ENCODE measurements at regions not wholly inside any gene's neighbourhood (a gene's known extent, or its start where the extent isn't known, plus 50 kb on each side); places are given as distances from the start of the nearest gene placed in this dataset.

DNA sequence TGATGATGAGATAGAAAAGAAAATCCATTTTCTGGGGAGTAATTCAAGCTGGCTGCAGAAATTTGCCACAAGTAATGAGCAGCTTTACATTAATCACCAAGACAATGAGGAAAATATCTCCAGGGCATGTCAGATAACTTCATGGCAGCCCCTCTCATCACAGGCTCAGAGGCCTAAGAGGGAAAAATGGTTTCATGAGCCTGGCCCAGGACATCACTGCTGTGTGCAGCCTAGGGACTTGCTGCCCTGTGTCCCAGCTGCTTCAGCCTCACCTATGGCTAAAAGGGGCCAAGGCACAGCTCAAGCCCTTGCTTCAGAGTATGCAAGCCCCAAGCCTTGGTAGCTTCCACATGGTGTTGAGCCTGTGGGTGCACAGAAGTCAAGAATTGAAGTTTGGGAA, 161.7 kb downstream of the OPA1 start:
- ATAC-seq = no peak
- DNase-seq = no peak

GRCh38 chr3:193756536-193756935, 163.5 kb downstream of the OPA1 start:
- ATAC-seq (no peak), DNase-seq (no peak)

- DNase-seq (no peak), ATAC-seq (no peak)
These were observed 164.4 kb downstream of the OPA1 start for GRCh38 chr3:193757457-193757856.

- DNase-seq = no peak
- no peak for ATAC-seq
These were observed 169.0 kb downstream of the OPA1 start for GRCh38 chr3:193761969-193762368.

- DNase-seq = no peak
- ATAC-seq = no peak
These were observed 169.6 kb downstream of the OPA1 start for GRCh38 chr3:193762657-193763056.

DNA sequence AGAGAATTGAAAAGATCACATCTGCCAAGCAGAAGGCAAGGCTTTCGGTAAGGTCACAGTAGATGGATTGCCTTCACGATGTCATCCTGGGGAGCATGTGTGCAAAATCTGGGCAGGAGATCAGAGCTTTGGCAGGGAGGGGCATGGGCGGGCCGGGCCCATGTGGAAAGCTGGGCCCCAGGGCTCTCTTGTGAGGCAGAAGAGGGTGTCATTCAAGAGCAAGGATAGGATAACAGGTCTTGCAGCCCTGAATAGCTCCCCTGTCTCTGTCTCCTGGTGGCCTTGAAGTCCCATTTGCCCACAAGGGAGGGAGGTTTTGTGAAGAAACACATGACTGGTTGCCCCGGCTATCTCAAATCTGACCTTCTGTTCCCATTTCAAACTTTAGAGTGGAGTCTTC, 172.0 kb downstream of the OPA1 start:
- no peak for ATAC-seq

DNA sequence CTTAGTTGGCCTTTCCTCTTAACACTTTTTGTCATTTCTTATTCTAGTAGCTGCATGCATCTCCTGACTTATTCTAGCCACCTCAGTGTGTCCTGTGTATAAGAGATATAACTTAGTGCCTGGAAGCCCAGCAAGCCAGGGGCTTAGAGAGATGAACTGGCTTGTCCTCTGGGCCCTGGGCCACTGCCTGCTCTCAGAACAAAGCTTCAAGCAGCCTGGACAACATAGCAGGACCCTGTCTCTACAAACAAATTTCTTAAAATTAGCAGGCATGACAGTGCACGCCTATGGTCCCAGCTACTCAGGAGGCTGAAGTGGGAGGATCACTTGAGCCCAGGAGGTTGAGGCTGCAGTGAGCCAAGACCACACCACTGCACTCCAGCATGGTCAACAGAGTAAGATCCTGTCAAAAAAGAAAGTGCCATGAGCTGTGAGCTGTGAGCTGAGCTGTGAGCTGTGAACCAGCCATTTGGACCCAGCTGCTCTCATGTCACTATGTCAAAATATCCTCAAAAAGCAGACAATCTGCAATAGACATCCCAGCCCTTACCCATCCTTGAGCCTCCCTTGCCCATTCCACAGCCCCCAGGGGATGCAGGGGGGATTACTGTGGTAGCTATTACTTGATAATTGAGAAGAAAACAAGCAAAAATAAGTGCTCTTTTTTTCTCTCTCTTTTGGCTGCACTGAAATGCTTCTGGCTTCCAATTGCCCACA, 174.5 kb downstream of the OPA1 start:
- ATAC-seq (no peak), DNase-seq (no peak)

More for the DNA sequence above, 172.0 kb downstream of the OPA1 start:
- DNase-seq = no peak

GRCh38 chr3:193768070-193768394, 175.0 kb downstream of the OPA1 start:
- ATAC-seq = no peak
- no peak for DNase-seq

- ATAC-seq (no peak), DNase-seq (no peak)
These were observed 176.4 kb downstream of the OPA1 start for GRCh38 chr3:193769437-193769836.

DNA sequence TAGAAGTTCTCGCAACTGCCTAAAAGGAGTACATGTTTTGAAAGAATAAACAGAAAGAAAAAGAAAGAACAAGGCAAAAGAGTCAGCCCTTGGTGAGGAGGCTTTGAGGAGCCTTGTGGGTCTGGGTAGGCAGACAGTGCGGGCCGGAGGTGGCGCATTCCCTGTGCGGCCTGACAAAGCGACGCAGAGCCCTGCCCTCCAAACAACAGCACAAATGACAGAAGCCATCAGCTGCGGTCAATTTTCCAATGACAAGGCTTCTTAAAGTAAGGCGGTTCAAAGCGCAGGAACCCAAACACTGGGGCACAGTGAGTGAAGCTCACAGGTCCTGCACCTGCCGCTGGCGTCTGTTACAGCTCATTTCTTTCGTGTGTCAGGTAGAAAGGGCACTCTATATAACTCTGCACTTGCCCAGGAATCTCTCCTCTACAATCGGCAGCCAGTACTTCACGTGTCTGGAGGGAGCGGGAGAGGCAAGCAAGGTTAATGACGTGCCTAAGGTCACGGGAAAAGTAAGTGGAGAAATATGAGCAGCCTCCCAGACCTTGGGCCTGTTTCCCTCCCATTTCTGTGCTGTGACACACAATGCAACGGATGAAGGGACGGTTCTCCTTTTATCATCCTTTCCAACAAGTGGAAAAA, 178.1 kb downstream of the OPA1 start:
- ATAC-seq (no peak), DNase-seq (no peak)

GRCh38 chr3:193771653-193772421, 178.8 kb downstream of the OPA1 start:
- ATAC-seq = no peak
- DNase-seq = no peak

DNA sequence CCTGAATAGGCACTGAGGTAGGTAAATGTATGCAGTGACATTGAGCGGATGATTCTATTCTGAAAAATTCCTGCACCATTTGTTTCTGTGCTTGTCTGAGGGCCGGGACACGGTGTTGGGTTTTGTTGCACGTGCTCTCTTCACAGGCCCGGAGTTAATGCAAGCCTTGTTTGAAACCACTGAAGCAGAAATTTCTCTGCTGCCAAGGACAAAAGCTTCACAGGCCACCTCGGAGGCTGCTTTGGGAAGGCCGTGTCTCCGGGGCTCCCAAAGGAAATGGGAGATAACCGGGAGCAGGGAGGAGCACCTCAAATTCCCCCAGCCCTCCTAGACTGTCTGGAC, 179.4 kb downstream of the OPA1 start:
- ATAC-seq (no peak), DNase-seq (no peak)

GRCh38 chr3:193773266-193774220, 180.5 kb downstream of the OPA1 start:
- ATAC-seq (no peak), DNase-seq (no peak)

DNA sequence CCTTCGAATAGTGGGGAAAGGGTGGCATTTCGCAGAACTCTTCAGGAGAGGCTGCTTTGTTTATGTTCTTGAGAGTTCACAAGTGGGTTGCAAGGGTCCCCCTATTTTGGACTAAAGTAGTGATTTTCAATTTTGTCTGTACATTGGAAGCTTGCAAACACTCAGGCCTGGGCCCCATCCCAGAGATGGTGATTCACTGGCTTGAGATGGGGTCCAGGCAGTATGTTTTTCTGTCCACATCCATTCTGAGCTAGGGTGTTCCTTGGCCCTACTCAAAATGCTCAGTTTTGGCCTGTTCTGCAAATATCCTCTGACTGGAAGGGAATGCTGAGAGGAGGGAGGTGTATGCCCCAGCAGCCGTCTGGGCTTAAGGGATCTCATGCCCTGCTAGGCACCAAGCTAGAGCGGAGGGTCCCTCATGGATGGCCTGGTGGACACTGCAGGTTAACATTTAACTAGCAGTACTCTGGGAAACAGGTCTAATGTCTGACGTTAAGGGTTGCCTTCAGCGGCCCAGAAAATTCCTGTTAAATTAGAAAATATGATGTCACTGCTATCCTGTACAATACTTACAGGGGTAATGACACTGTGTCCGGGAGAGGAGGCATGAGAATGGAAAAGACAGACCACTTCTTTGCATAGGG, 181.4 kb downstream of the OPA1 start:
- ATAC-seq (no peak), DNase-seq (no peak)

DNA sequence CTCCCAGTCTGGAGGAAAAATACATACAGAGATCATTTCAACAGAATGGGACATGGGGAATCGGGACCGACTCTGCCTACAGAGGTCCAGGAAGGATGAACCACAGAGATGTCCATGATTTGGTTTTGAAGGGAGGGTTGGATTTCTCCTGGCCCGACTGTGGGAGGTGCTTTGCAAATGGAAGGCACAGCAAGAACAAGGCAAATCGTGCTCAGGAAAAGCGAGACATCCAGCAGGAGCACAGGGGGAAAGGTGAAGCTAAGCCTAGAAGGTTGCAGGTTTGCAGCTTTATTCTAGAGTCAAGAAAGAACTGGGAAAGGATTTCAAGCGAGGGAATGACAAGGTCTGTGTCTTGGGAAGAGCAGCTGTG, 181.9 kb downstream of the OPA1 start:
- ATAC-seq = no peak
- DNase-seq = no peak

GRCh38 chr3:193775421-193776077, 182.5 kb downstream of the OPA1 start:
- DNase-seq (no peak), ATAC-seq (no peak)

DNA sequence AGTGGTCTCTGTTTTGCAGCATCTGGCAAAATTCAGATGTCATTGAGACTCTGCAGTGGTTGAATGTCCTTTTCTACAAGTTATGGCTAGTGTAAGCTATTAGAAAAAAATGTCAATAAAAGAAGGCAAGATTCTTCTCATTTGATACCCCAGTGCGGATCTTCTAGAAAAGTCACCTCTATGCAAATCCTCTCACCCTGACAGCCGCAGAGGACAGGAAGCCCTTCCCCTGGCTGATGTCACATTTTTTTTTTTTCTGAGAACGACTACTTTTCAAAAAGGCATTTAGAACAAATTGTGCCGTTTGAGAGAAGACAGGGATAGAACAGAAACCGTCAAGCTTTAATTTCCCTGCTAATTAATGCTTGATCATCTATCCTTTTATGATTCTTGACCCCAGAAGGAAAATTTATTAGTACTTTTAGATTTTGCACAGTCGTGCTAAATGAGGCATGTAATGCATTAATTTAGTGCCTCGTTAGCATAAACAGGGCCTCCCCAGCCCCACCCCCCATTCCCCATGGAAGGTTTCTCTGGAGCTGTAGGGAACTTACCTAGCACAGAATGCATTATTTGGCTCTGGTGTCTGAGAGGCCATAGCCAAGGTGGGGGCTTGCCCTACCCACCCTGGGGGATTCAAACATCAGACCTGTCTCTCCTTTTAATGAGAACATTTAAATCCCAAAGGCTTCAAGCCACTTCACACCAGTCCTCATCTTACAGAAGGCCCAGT, 183.8 kb downstream of the OPA1 start:
- no peak for DNase-seq
- no peak for ATAC-seq

DNA sequence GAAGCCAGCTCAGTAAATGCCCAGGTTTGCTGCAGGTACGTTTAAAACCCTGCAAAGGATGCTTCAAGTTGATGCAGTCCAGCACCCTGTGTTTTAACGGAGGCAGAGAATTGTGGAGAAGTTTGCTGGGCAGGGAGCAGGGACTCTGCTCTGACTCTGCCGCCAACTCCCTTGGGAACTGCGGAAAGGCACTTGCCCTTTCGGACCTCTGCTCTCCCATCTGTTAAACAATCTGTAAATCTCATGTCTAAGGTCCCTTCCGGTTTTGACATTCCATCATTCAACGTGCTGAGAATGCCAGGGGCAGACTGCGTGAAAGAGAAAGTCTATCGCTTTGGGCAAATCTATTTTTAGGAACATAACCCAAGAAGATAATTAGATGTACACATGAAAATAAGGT, 184.5 kb downstream of the OPA1 start:
- no peak for DNase-seq
- no peak for ATAC-seq

DNA sequence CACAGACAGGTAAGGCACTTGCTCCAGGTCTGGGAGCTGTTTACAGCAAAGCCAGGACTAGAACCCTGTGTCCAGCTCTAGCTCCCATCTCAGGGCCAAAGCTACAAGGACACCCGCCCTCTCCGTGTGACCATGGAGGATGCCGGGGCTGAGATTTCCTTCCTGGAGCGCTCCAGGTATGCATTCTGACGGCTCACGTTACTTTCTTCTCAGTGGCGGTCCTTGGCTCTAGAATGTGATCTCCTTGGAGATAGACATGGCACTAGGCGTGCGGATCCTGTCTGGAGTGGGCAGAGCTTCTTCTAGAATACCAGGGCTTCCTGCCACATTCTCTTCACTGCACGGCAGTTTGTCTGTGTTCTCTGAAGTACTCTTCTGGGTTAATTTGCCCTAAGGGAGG, 185.7 kb downstream of the OPA1 start:
- no peak for ATAC-seq
- DNase-seq = no peak

GRCh38 chr3:193779933-193780332, 186.9 kb downstream of the OPA1 start:
- DNase-seq (no peak), ATAC-seq (no peak)

GRCh38 chr3:193780397-193780796, 187.4 kb downstream of the OPA1 start:
- DNase-seq = no peak
- no peak for ATAC-seq

All from stimulated activated naive CD8-positive, alpha-beta T cell treated with anti-CD3 and anti-CD28 coated beads, Interleukin-15, Interleukin-2, amounts not matched to agents 100 U/mL and 50 U/mL, for 24 hours (primary cell).